ENCODE measurements at regions not wholly inside any gene's neighbourhood (a gene's known extent, or its start where the extent isn't known, plus 50 kb on each side); places are given as distances from the start of the nearest gene placed in this dataset.

- no peak for DNase-seq (ENCODE audit: low spot score)
These were observed 53.3 kb upstream of the ATP1B1 start for GRCh38 chr1:169053196-169053595.
